Stimulated activated CD4-positive, alpha-beta T cell treated with anti-CD3 and anti-CD28 coated beads, Interleukin-2, amount 100 ng/mL, for 4 hours (primary cell): ENCODE measurements at regions not wholly inside any gene's neighbourhood (a gene's known extent, or its start where the extent isn't known, plus 50 kb on each side); places are given as distances from the start of the nearest gene placed in this dataset.

Experiments used
- DNase-seq: peaks from one replicate; pipeline ENCODE4 v3.0.0-alpha.2; 2020; ENCODE audit warnings: low read depth

GRCh38 chr3:124664804-124665203, 65.4 kb upstream of the UMPS start:
- no peak for DNase-seq

GRCh38 chr3:124666067-124666466, 64.2 kb upstream of the UMPS start:
- DNase-seq, result no peak

DNA sequence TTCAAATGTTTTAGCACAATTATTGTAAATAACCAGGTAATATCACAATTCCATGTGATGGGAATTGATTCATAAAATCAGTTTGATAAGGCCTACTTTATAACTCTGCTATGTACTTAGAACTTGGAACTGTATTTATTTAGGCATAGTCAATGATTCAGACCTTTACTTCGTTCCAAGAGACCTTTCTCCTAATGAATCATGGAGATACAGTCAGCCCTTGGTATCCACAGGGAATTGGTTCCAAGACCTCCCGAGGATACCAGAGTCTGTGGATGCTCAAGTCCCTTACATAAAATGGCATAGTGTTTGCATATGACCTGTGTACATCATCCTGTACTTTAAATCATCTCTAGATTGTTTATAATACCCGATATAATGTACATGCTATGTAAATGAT, 60.8 kb upstream of the UMPS start:
- DNase-seq, result no peak

DNA sequence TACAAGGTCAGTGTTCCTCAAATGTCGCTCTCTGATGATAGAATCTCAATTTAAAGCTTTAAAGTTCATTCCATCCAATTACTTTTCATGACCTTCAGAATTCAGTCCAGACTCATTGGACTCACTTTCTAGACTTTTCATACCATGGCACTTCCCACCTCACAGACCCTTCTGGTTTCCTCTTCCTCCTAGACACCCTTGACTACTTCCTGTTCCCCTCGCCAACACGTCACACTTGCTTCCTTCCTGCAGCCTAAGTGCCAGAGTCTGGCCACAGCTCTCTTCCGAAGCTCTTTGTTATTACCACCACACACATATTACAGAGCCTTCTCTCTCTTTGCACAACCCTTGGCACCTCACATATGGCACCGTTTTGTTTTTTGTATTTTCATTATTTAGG, 59.1 kb upstream of the UMPS start:
- DNase-seq, result no peak

- DNase-seq, result no peak
Measured at GRCh38 chr3:124674336-124674735, 55.9 kb upstream of the UMPS start.

DNA sequence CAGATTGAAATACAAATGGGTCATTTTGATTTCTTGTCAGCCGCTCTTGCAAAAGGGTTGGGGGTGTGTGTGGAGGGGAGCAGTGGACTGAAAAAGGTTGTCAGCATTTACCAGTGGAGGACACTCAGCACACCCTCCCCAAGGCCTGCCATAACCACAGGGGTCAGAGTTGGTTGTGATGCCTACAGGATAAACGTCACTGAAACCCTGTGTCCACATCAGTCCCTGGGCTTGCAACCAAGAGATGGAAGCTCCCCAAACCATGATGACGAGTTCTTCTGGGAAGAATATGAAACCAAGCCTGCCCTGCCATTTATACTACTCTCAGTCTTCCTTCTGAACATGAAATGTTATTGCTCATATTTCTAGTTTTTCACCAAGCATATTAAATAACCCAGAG, 54.0 kb upstream of the UMPS start:
- no peak for DNase-seq

DNA sequence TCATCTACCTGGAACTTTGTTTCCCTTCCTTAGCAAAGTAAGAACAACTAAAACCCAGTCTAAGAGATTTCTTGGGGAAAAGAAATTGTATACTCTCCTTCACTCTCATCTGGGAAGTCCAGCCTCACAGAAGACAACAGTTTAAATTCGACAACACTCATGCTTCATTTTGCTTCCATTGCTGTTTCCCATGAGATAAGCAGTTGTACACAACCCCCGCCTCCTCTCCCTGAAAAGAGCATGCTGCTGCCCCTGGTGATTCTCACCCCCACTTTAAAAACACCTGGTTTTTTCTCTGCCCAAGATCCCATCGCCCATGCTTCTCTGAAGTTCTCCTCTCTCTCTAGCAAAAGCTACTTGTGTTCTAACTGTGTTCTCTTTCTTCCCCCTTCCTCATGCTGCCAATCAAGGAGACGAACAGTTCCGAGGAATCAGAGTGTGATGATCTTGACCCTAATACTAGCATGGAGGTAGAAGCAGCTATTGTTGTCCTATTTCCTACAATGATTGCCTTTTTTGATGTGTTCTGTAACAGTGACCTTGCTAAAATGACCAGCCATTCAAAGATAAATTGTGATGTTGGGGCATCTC, 51.1 kb upstream of the UMPS start:
- DNase-seq, result no peak
